Fibroblast of pulmonary artery (primary cell): ENCODE measurements at regions not wholly inside any gene's neighbourhood (a gene's known extent, or its start where the extent isn't known, plus 50 kb on each side); places are given as distances from the start of the nearest gene placed in this dataset.

Experiments used
- DNase-seq: peaks from one replicate; pipeline ENCODE4 v3.0.0-alpha.2; 2010; ENCODE audit warnings: low read depth
- H3K4me3 ChIP-seq: replicated peaks from 2 replicates; pipeline ENCODE4 v1.5.1; 2011; ENCODE audit warnings: low read depth, mild to moderate bottlenecking, control low read depth, low read length, moderate library complexity
- CTCF ChIP-seq: IDR thresholded peaks from 2 replicates; pipeline ENCODE4 v1.5.1; 2011; ENCODE audit warnings: mild to moderate bottlenecking, control low read depth, low read length, inconsistent platforms; ENCODE audit errors: missing control alignments

- no peak for TF ChIP-seq CTCF
- no peak overlapping the region for H3K4me3 ChIP-seq
- no peak for DNase-seq
Measured at GRCh38 chr2:125092276-125093009, 1067.4 kb downstream of the CNTNAP5 start.

- H3K4me3 ChIP-seq, result no peak overlapping the region
- TF ChIP-seq CTCF, result no peak
- no peak for DNase-seq
Measured at GRCh38 chr2:125095826-125096225, 1070.7 kb downstream of the CNTNAP5 start.

GRCh38 chr2:125106710-125107109 is 1081.6 kb downstream of the CNTNAP5 start:
- no peak for DNase-seq
- no peak for TF ChIP-seq CTCF
- no peak overlapping the region for H3K4me3 ChIP-seq

- no peak overlapping the region for H3K4me3 ChIP-seq
- TF ChIP-seq CTCF, result no peak
- no peak for DNase-seq
Measured at GRCh38 chr2:125107446-125107845, 1082.4 kb downstream of the CNTNAP5 start.

DNA sequence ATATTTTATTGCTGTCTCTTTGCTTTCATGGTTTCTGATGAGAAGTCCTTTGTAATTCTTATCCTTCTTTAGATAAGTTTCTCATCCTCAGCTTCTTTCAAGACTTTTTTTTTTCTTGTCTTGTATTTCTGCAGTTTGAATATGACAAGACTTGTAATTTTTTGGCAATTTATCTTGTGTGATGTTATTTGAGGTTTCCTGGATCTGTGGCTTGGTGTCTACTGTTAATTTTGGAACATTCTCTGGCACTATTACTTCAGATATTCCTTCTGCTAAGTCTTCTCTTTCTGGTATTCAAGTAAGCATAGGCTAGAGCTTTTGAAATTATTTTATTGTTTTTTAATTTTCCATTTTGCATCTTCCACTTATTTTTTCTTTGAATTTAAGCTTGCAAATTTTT is 1083.2 kb downstream of the CNTNAP5 start:
- TF ChIP-seq CTCF, result no peak
- DNase-seq, result no peak
- no peak overlapping the region for H3K4me3 ChIP-seq

GRCh38 chr2:125125902-125126301 is 1100.8 kb downstream of the CNTNAP5 start:
- DNase-seq, result no peak
- no peak overlapping the region for H3K4me3 ChIP-seq
- no peak for TF ChIP-seq CTCF

DNA sequence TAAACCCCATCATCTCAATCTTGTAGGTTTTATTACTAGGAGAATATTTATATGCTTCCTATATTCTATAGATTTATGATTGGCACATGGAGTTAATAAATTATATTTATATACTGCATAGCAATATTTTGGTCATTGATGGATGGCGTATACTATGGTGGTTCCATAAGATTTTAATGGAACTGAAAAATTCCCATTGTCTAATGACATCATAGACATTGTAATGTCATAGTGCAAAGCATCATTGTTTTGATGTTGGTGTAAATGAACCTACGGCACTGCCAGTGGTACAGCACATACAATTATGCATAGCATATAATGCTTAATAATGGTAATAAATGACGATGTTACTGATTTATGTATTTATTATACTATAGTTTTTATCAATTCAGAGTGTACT is 1135.9 kb downstream of the CNTNAP5 start:
- H3K4me3 ChIP-seq, result no peak overlapping the region
- no peak for TF ChIP-seq CTCF
- no peak for DNase-seq
